H4 (cell line): ENCODE measurements at regions not wholly inside any gene's neighbourhood (a gene's known extent, or its start where the extent isn't known, plus 50 kb on each side); places are given as distances from the start of the nearest gene placed in this dataset.

Experiments
- DNase-seq: peaks from one replicate; pipeline ENCODE4 v3.0.0-alpha.2; 2015; ENCODE audit warnings: low spot score

GRCh38 chr3:106381939-106382335 lies 513.1 kb upstream of the CBLB start:
- DNase-seq, result no peak

GRCh38 chr3:106386050-106386449 lies 517.2 kb upstream of the CBLB start:
- DNase-seq, result no peak

- DNase-seq, result no peak
These were observed 524.1 kb upstream of the CBLB start for GRCh38 chr3:106392915-106393314.

- no peak for DNase-seq
These were observed 528.2 kb upstream of the CBLB start for GRCh38 chr3:106397006-106397405.

GRCh38 chr3:106398891-106399600 lies 530.2 kb upstream of the CBLB start:
- peak; percentile 19 for DNase-seq

- no peak for DNase-seq
These were observed 530.9 kb upstream of the CBLB start for GRCh38 chr3:106399761-106400160.

- DNase-seq, result peak; percentile 13
These were observed 533.1 kb upstream of the CBLB start for GRCh38 chr3:106401666-106402490.

GRCh38 chr3:106403371-106404145 lies 534.7 kb upstream of the CBLB start:
- no peak for DNase-seq

- no peak for DNase-seq
These were observed 544.9 kb upstream of the CBLB start for GRCh38 chr3:106413683-106414082.

GRCh38 chr3:106420628-106421027 lies 551.8 kb upstream of the CBLB start:
- no peak for DNase-seq

GRCh38 chr3:106421426-106421825 lies 552.6 kb upstream of the CBLB start:
- no peak for DNase-seq

- DNase-seq, result no peak
These were observed 553.1 kb upstream of the CBLB start for GRCh38 chr3:106421909-106422308.

GRCh38 chr3:106423321-106424225 lies 554.8 kb upstream of the CBLB start:
- DNase-seq, result no peak

- peak; percentile 80 for DNase-seq
These were observed 556.2 kb upstream of the CBLB start for GRCh38 chr3:106425026-106425425.

- no peak for DNase-seq
These were observed 557.1 kb upstream of the CBLB start for GRCh38 chr3:106425916-106426315.

- DNase-seq, result peak; percentile 95
These were observed 559.8 kb upstream of the CBLB start for GRCh38 chr3:106428565-106428994.

GRCh38 chr3:106431721-106432120 lies 562.9 kb upstream of the CBLB start:
- no peak for DNase-seq

- no peak for DNase-seq
These were observed 567.2 kb upstream of the CBLB start for GRCh38 chr3:106435899-106436453.

- no peak for DNase-seq
These were observed 570.1 kb upstream of the CBLB start for GRCh38 chr3:106438887-106439286.

- DNase-seq, result no peak
These were observed 571.9 kb upstream of the CBLB start for GRCh38 chr3:106440672-106441071.

- DNase-seq, result no peak
These were observed 577.5 kb upstream of the CBLB start for GRCh38 chr3:106446271-106446670.
